ENCODE measurements at regions not wholly inside any gene's neighbourhood (a gene's known extent, or its start where the extent isn't known, plus 50 kb on each side); places are given as distances from the start of the nearest gene placed in this dataset.
"Not testable (repeated sequence)": the region's sequence is repeated elsewhere in the genome, so short reads cannot be mapped to it uniquely, and the experiment has no call there.

DNA sequence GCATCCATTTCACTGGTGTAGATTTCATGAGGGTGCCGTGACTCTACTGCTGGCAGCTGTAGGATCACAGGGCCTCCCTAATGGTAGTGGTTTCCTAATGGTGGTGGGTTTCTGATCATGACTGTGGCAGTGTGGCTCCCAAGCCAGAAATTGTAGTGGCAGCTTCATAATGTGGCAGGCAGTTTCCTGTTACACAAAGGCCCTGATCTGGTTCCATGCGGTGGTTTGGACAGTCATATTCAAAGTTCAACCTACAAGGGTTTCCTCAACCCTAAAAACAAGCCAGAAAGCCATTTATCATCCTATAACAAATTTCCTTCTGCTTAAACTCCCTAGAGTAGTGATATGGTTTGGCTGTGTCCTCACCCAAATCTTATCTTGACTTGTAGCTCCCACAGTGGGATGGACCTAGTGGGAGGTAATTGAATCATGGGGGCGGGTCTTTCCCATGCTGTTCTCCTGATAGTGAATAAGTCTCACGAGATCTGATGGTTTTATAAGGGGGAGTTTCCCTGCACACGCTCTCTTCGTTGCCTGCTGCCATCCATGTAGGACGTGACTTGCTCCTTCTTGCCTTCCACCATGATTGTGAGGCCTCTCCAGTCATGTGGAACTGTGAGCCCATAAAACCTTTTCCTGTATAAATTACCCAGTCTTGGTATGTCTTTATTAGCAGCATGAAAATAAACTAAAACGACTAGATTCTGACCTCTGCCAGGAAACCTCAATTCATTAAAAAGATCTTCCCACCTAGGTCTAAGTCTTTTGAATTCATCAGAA lies 257.1 kb downstream of the EFCAB11 start:
- DNase-seq, result no peak

DNA sequence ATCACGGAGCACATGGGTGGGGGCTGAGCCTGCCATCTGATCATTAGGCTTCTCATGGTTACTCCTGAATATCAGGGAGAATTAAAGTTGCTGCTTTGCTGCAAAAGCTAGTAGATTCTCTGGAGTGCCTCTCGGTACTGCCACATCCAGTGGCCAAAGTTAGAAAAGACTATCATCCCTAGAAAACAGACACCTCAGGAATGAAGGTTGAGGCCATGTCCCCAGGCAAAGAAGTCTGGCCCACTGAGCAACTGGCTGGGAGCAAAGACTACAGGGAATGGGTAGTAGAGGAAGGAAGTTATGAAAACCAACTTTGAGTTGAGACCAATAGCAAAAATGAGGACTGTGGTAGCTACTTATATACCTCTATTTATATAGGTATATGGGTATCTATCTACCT lies 258.7 kb downstream of the EFCAB11 start:
- DNase-seq, result no peak

DNA sequence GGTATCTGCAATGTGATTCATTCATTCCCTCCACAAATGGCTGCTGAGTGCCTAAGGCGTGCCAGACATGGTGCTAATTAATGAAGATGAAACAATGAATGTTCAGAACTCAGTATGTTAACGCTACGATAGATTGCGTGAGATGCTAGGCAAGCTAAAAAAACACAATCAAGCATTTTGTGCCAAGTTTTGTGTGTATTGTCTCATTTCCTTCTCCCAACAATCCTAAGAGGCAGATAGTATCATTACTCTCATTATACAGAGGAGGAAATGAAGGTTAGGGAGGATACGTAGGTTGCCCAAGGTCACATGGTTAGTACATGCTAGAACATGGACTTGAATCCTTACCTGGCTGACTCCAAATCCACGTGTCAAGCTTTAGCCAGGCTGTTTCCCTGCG lies 264.4 kb downstream of the EFCAB11 start:
- DNase-seq, result no peak

DNA sequence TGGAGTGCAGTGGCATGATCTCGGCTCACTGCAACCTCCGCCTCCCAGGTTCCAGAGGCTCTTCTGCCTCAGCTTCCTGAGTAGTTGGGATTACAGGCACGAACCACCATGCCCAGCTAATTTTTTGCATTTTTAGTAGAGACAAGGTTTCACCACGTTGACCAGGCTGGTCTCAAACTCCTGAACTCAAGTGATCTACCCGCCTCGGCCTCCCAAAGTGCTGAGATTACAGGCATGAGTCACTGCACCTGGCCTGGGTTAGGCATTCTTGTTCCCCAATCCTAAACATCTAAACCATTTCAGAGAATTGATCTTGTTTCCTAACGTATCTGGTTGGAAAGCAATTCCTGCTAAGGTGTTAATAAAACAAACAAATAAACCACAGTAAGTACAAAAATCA lies 264.8 kb downstream of the EFCAB11 start:
- DNase-seq, result not testable (repeated sequence)

DNA sequence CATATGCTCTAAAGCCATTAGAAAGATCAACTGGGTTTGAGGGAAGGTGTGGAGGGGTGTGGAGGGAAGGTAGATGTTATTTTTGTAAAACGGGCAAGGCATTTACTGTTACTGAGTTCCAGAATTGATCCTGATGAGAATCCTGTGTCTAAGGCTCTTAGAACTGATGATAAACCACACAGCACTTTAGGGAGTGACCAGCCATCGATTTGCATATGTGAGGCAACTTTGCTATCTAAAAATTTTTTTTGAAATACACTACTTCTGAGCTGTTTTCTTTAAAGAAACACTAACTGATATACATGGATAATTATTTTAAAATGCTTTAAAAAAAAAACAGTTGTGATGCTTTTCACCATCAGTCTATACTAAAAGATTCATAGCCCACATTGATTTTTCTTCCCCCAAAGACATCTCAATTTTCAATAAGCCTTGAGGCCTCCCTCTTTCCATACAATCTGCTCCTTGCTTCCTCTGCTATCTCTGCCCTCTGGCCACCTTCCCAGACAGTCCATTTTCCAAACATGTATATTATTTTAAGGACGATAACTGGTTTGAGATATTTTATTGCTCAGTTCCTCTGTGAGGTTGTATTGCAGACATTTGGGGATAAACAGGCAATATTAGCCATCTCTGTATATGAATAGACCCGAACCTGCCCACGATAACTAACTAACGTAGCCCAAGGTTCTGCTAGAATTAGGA lies 265.9 kb downstream of the EFCAB11 start:
- no peak for DNase-seq

DNA sequence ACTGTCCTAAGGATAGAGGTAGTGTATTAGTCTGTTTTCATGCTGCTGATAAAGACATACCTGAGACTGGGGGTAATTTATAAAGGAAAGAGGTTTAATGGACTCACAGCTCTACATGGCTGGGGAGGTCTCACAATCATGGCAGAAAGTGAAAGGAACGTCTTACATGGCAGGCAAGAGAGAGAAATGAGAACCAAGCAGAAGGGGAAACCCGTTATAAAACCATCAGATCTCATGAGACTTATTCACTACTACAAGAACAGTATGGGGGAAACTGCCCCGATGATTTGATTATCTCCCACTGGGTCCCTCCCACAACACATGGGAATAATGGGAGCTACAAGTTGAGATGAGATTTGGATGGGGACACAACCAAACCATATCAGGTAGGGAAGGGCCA lies 267.4 kb downstream of the EFCAB11 start:
- DNase-seq, result not testable (repeated sequence)

DNA sequence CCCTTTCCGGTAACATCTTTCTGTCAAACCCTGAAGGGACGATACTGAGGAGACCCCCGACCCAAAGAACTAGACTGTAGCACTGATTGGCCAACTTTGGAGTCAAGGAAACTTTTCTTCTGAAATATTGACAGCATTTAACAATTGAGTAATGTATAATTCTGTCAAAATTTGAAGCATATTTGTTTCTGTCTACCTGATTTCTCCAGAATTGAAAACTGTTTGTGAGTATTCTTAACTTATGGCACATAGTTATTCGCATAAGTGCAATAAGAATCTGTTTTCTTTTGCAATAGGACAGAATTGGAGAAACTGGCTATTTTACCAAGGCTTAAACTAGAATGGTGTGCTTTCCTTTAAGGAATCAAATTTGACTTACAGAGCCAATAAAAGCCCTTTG lies 267.1 kb upstream of the FOXN3 start:
- DNase-seq, result no peak

DNA sequence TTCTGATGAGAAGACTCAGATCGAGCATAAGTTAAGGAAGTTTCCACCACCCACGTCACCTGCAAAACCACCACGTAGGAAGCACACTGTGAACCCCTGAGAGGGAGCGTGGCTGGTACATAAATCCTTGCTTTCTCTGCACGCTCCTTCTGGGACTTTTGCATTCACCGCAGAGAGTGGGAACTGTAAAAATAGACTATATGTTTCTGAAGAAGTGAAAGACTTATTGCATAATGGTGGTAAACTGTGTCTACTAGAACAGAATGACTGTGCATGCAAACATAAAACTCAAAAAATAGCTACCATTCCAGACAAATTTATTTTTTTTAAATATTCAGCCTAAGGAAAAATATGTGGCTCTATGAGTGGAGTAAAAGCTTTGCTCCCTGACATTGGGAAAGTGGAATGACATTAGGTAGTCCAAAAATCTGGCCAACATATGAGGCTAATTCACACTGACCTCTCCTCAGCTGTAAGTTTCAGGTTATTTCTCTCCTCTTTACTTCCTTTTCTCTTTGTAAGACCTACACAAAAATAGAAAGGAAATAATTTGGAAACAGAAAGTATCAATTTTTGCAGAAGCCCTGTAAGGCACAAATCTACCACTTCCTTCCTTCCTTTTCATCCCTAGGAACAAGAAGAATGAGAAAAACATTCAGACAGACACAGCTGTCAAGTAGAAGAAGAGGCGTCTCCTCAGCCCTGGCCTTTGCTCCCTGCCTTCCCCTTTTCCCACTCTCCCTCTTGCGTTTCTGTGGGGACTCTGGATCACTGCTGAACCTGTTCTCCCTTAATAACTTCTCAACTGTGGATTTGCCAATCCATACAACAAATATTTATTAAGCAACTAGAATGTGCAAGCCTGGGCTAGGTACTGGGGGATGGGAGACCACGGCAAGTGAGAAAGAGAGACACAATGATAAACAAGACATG lies 264.3 kb upstream of the FOXN3 start:
- no peak for DNase-seq

DNA sequence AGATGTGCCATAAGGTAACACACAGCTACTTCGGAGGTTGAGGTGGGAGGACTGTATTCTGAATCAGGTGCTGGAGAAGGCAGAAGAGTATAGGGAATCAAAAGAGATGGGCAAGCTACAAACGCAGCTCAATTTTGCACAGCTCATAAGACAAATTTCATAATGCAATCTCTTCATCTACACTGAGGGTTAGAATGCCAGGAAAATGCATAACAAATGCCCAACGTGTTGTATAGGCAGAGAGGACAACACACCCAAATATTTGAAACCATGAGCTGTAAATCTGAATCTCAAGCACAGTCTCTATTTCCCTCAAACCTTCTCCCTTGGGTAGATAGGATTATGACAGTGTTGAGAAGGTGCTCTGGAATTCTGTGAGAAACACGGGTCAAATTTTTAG lies 263.1 kb upstream of the FOXN3 start:
- no peak for DNase-seq

DNA sequence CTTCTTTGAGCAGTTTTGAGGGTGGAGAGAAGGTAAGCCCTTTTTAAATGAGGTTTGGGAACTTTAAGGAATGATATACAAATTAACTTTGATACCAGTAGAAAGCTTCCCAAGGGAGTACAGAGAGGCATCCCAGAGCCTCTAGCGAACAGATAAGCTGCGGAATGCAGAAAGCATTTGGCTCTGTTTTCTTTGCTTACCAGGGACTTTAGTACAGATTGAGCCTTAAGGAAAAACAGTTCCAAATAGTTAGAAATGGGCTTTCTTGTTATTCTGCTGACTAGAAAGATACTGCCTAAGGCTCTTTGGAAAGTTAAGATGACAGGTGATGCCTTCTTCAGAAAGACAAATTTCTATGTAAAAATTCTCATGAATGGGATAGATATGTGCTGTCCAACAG lies 261.7 kb upstream of the FOXN3 start:
- DNase-seq, result no peak

DNA sequence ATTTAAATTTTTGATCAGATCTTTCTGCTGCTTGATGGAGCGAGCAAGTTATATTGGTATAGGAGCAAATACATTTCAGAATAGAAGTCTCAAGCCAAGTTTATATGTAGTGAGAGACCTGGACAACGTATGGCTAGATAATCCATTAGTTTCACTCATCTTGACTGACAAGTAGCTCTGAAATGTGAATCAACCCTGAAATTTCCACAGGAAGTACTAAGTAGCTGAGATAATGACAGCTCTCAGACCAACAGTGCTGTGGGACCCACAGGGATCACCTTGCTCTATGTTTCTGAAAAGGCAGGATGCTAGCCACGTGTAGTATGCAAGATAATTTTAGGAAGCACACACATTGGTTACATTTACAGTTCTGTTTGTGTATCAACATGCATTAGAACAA lies 258.6 kb upstream of the FOXN3 start:
- DNase-seq, result no peak

DNA sequence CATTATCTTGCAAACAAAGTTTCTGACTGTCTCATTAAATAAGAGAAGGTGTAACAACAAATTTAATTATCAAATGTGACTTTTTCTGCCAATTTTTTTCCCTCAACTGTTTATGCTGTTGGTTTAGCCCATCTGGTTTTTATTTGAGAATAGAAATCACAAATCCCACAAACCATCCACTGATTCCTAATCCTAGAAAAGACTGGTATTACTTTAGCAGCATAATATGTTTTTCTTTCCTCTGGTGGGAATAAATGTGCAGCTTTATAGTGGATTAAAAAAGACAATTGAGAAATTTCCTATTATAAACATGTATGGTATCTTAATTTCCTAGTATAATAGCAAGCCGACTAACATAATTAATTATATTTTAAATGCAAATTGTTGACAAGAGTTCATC lies 257.9 kb upstream of the FOXN3 start:
- no peak for DNase-seq

DNA sequence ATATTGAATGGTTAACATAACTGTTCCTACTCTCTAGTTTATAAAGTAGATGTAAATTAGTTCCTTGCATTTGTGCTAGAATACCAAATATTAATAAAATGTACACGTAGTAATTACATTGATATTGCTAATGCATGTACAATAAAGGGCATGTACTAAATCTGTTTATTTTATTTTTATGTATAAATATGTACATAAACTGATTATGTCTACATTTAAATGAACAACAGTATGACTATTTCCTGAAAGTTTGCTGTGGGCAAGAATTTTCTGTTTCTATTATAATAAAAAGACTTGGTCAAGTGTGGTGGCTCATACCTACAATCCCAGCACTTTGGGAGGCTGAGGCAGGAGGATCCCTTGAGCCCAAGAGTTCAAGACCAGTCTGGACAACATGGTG lies 257.2 kb upstream of the FOXN3 start:
- no peak for DNase-seq

DNA sequence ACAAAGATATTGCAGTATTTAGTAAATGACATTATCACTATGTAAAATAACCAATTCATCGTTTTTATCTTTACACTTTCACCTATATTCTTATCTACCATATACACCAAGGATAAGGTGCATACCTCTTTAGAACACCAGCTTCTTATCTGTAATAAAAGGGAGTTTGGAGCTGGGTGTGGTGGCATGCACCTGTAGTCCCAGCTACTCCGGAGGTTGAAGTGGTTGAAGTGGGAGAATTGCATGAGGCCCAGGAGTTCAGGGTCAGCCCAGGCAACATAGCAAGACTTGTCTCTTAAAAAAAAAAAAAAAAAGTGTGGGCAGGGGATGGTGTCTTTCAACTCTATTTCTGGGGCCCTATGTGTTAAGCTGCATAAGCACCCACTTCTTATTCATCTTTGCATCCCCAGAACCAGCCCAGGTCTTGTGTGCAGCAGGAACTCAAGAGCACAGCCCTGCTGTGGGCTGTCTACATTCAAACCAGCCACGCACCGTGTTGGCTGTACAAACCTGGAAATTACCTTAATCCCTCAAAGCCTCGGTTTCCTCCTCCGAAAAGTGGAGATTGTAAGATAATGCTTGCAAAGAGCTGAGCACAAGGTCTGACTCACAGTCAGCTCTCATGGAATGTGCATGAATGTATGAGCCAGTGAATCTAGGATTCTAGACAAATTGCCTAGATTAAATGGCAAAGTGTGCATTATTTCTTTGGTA lies 256.6 kb upstream of the FOXN3 start:
- no peak for DNase-seq

DNA sequence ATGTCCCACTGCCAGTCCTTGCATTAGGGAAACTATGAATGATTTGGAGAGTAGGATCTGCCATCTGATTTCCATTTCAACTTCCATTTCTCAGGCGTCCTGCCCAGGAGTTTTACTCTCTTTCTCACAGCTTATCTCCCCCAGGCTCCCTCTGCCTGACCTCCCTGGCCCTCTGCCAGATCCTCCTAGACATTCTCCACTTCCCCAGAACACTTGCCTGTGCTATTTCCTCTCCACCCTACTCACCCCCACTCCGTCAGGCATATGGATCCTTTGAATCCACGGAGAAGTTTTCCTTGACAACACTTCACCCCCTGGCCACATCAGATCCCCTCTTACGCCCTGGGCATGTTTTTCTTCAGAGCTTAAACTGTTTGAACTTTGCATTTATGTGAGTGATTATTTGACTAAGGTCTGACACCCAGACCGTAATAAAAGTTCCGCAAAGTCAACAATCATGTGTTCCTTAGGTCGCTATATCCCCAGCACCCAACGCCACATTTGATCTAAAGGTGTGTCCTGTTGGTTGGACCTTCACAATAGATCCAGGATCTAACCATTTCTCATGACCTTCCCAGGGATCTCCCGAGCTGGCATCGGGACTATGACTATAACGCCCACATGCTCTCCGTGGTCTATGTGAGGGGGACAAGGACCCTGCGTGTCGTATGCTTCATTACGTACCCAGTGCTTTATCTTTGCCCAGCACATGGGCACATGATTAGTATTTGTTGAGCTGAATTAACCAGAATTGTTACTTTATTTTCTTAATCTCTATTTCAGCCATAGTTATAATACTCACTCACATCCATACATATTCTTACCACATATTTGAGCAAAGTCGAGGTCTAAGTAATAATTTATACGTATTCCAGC lies 255.8 kb upstream of the FOXN3 start:
- no peak for DNase-seq

DNA sequence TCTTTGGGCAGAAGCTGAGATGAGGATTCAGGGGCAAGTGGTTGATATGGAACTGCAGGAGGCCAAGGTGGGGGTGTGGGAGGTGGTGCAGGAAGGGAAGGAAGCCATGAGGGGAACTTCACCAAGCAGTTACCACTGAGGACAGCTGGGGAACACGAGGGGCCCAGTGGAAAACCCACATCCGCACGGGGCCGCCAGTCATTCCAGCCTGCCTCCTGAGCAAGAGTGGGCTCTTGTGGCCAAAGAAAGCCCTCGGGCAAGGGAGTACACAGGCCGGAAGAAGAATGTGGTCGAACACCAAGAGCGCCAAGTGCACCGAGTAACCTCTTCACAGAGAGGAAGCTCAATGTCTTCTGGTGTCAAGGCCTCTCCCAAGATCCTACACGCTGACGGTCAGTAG lies 252.2 kb upstream of the FOXN3 start:
- no peak for DNase-seq

DNA sequence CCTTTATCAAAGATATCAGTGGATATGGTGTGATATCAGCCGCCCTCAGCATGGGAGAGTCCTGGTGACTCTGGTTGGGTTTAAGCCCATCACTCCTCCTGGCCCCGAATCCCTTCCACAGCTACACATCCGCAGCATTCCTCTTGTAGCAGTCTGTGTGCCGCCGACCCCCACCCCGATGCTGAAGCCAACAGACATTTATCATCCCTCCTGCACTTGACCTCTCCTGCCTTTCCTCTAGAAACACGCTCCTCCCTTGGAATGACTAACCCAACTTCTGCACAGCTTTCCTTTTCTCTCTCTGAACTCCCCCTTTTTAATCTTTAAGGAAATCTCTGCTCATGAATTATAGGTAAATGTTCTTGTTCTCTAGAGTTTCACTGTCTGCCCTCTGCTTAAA lies 250.9 kb upstream of the FOXN3 start:
- no peak for DNase-seq

DNA sequence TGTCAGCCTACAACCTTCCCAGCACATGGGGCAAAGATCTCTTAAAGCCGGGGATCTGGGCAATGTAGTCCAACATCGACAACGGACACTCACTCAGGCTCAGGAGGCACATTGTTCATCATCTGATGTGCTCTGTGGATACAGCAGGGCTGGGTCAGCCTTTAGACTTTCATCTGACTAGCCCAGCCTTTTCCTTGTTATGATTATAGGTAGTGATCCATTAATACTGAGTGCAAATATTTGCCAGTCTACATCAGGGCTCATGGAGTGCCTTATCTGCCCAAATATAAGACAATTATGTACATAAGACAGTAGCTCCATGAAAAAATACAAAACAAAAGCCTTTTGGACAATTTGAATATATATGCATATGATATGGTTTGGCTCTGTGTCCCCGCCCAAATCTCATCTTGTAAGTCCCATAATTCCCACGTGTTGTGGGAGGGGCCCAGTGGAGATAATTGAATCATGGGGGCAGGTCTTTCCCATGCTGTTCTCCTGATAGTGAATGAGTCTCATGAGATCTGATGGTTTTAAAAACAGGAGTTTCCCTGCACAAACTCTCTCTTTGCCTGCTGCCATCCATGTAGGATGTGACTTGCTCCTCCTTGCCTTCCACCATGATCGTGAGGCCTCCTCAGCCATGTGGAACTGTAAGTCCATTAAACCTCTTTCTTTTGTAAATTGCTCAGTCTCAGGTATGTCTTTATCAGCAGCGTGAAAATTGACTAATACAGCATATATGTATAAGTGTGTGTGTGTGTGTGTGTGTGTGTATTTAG lies 248.5 kb upstream of the FOXN3 start:
- DNase-seq, result not testable (repeated sequence)

DNA sequence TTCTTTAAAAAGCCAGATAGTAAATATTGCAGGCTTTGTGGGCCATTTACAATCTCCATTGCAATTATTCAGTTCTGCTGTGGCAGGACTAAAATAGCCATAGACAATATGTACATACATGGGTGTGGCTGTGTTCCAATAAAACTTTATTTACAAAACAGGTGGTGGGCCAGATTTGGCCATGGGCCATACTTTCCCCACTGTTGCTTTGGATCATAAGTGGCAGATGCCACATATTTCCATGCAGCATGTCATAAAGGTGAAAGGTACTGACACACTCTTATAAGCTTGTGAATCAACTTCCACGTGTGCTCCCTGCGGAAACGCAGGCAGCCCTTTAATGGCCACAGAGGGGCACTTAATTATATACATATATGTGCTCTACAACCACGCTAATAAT lies 244.4 kb upstream of the FOXN3 start:
- peak; percentile 30 for DNase-seq

DNA sequence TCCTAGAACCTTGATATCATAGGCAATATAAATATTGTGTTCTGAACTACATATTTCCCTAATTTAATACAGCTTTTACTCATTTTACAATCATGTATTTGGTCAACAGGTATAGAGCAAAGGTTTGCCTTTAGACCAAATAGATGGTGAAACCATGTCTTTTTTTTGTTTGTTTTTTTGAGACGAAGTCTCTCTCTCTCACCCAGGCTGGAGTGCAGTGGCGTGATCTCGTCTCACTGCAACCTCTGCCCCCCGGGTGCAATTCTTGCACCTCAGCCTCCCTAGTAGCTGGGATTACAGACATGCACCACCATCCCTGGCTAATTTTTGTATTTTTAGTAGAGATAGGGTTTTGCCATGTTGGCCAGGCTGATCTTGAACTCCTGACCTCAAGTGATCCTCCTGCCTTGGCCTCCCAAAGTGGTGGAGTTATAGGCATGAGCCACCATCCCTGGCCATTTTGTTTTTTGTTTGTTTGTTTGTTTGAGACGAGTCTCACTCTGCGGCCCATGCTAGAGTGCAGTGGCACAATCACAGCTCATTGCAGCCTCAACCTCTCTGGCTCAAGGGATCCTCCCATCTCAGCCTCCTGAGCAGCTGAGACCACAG lies 243.7 kb upstream of the FOXN3 start:
- not testable (repeated sequence) for DNase-seq

DNA sequence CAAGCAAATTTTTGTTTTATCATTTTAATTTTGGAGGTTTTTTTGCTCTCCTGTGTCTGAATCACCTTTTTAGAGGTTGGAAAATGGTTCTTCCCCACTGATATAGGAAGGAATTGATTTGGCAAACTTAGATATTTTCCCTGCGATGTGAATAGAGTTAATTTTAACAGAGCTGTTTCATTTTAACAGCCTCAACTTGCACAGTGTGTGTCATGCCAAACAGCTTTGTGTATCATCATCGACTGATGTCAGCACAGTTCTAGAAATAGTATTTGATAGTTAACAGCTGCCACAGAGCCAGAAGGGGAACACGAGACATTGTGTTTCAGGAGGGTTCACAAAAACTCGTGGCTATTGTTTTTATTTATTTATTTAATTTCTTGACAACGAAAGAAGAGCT lies 243.1 kb upstream of the FOXN3 start:
- no peak for DNase-seq
